NCI-H1694 (cell line): ENCODE measurements at regions not wholly inside any gene's neighbourhood (a gene's known extent, or its start where the extent isn't known, plus 50 kb on each side); places are given as distances from the start of the nearest gene placed in this dataset.
"Not testable (repeated sequence)": the region's sequence is repeated elsewhere in the genome, so short reads cannot be mapped to it uniquely, and the experiment has no call there.

Source experiments
- DNase-seq: peaks from one replicate; lab custom pipeline; 2025; lab: John Stamatoyannopoulos, UW

DNA sequence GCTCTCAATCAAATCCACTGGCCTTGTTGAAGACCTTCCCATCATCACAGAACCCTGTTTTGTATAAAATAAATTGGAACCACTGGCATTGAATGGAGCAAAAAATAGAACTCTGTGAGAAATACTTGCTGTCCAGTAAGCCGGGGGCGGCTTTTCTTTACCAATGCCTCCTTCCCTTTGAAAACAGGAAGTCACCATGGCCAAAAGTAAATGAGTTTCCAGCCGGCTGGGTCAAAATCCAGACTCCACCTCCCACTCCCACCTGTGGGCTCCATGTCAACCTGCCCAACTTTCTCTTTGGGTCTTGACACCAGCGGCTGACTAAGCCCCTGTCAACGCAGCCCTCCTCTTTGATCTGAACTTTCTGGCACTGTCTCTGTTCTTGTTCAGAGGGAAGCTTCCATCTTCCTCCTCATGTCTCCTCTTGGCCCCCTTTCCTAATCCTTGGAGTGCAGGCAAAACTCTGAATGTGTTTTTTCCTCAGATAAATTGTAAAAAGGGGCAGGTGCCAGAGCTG, 95.2 kb downstream of the TFAP2C start:
- no peak for DNase-seq

- DNase-seq: no peak
Observed at GRCh38 chr20:56730003-56730402, 100.9 kb downstream of the TFAP2C start.

- no peak for DNase-seq
Observed at GRCh38 chr20:56730996-56731395, 101.9 kb downstream of the TFAP2C start.

DNA sequence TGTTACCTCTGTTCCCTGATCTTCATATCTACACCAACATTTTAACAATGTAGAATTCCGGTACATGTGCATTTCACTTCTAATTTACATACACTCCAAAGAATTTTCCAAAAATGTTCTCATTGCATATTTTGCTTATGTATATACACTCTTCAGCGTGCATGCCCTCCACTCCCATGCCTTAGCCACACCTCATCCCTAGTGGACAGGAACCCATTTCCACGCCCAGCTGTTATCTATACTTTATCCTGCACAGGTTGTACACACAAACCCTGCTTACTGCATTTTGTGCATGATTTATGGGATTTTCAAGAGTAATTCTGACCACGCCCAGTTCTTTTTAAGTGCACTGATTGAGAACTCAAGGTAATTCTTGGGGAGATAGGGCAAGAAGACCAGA, 102.4 kb downstream of the TFAP2C start:
- DNase-seq: no peak

DNA sequence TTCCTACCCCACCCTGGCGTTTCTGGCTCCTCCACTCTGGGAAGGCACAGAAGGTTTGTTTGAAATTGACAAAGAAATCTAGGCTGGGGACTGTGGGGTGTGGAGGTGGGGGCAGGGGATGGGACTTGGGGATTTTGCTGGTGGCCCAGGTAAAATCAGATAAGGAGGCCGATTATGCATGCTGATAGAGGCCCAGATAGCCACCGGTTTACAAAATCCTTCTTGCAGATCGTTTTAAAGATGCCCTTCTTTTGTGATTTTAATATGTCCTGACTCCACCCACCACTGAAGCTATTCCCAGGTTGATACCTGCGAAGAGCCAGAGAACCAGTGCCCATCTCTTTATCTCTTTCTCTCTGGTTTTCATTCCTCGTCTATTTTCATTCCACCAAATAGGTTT, 104.9 kb downstream of the TFAP2C start:
- DNase-seq: no peak

DNA sequence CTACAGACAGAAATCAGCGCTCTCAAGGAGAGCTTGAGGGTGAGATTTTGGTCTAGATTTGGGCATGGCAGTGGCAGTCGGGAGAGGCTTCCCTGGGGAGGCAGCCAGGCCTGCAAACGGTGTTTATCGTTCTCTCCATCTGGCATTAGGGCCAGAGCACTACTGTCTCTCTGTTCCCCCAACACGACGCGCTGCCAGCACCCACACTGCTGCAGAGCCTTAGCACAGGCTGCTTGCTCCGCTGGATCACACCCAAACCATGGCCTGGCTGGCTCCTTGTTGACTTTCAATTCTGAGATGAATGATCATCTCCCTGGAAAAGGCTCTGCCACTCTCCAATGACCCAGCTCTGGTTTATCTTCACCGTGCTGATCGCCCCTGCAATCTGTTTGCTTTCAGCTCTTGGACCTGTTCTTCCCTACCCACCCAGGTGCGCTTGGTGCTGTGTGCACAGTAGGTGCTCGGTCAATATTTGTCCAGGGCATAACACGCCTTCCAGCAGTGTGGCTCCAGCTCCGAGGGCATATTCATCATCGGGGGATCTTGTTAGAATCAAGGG, 106.1 kb downstream of the TFAP2C start:
- DNase-seq: no peak

GRCh38 chr20:56736285-56736857, 107.3 kb downstream of the TFAP2C start:
- DNase-seq: no peak

GRCh38 chr20:56744325-56744821, 115.3 kb downstream of the TFAP2C start:
- DNase-seq: not testable (repeated sequence)

- DNase-seq: no peak
Observed at GRCh38 chr20:56748476-56749377, 119.6 kb downstream of the TFAP2C start.

GRCh38 chr20:56750430-56750829, 121.3 kb downstream of the TFAP2C start:
- no peak for DNase-seq

- no peak for DNase-seq
Observed at GRCh38 chr20:56752274-56752673, 123.2 kb downstream of the TFAP2C start.

DNA sequence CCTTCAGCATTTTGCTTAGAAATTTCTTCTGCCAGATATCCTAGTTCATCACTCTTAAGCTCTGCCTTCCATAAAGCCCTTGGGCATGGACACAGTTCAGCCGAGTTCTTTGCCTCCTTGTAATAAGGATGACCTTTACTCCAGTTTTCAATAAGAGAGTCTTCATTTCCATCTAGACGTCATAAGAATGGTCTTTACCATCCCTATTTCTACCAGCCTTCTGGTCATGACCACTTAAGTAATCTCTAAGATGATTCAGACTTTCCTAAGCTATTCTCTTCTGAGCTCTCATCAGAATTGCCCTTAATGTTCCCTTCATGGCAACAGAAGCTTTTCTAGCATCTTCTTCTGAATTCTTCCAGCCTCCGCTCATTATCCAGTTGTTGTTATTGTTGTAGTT, 126.1 kb downstream of the TFAP2C start:
- no peak for DNase-seq

DNA sequence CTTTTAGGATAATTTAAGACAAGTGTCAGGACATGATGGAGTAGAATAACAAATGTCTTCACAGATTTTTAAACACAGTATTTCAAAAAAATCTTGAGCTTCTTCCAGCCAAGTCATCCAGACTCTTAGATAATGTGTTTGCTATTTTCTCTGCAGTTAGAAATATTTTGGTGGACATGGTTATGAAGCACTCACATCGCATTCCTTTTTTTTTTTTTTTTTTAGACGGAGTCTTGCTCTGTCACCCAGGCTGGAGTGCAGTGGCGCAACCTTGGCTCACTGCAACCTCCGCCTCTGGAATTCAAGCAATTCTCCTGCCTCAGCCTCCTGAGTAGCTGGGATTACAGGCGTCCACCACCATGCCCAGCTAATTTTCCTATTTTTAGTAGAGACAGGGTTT, 127.6 kb downstream of the TFAP2C start:
- DNase-seq: not testable (repeated sequence)

- DNase-seq: no peak
Observed at GRCh38 chr20:56758706-56759105, 129.6 kb downstream of the TFAP2C start.

GRCh38 chr20:56759741-56760278, 130.7 kb downstream of the TFAP2C start:
- DNase-seq: no peak

DNA sequence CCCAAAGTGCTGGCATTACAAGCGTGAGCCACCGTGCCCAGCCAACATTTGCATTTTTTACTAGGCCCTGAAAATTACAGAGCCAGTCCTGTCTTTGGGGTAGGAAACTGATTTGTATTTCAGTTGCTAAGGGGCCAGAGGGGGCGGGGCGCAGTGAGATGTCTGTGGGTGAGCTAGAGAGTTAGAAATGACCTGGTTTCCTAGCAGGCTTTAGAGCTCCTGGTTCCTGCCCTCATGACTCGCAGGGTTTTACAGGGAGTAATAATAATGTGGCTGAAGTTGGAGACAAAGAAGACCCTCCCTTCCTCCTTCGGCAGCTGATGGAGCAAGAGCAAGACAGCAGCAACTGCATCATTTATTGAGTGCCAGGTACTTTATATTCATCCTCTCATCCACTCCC, 131.5 kb downstream of the TFAP2C start:
- no peak for DNase-seq

- DNase-seq: no peak
Observed at GRCh38 chr20:56761393-56761792, 132.3 kb downstream of the TFAP2C start.

- no peak for DNase-seq
Observed at GRCh38 chr20:56762401-56762800, 133.3 kb downstream of the TFAP2C start.

GRCh38 chr20:56762829-56763228, 133.7 kb downstream of the TFAP2C start:
- no peak for DNase-seq

DNA sequence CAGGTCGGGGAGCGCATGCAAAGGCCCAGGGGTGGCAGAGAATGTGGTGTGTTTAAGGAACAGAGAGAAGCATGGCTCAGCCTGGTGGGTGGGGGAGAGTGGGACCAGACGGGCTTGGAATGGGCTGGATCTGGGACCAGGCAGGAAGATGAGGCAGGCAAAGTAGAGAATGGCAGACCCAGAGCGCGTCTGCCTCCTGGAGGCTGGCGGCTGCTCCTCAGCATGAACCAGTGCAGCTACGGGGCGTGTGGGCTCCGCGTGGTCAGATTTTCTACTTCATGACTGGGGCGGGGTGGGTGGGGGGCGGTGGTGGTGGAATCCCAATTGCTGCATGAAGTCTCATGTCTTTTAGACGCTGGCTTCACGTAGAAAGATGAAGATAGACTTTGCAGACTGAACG, 135.6 kb downstream of the TFAP2C start:
- DNase-seq: no peak

- no peak for DNase-seq
Observed at GRCh38 chr20:56765172-56766073, 136.3 kb downstream of the TFAP2C start.

- DNase-seq: no peak
Observed at GRCh38 chr20:56766528-56766927, 137.4 kb downstream of the TFAP2C start.
